Stimulated activated CD4-positive, alpha-beta T cell treated with anti-CD3 and anti-CD28 coated beads, Interleukin-15, amount 100 ng/mL, for 48 hours (primary cell): ENCODE measurements at regions not wholly inside any gene's neighbourhood (a gene's known extent, or its start where the extent isn't known, plus 50 kb on each side); places are given as distances from the start of the nearest gene placed in this dataset.

Experiments
- DNase-seq, 2 donors: peaks; one replicate each; pipeline ENCODE4 v3.0.0-alpha.2; 2020; ENCODE audit warnings: low read depth in 2 of 2

DNA sequence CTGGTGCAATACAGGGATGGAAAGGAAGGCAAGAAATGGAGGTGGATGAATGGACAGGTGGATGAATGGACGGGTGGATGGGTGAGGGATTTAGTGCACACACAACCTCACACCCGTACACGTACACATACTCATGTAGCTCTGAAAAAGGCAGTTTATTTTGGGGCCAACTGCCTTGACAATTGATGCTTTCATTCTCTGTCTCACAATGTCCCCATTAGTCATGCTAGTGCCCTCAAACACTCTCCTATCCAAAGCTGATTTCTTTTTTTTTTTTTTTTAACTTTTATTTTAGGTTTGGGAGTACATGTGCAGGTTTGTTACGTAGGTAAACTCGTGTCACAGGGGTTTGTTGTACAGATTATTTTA, 495.0 kb downstream of the DMAC1 start:
- DNase-seq = no peak

DNA sequence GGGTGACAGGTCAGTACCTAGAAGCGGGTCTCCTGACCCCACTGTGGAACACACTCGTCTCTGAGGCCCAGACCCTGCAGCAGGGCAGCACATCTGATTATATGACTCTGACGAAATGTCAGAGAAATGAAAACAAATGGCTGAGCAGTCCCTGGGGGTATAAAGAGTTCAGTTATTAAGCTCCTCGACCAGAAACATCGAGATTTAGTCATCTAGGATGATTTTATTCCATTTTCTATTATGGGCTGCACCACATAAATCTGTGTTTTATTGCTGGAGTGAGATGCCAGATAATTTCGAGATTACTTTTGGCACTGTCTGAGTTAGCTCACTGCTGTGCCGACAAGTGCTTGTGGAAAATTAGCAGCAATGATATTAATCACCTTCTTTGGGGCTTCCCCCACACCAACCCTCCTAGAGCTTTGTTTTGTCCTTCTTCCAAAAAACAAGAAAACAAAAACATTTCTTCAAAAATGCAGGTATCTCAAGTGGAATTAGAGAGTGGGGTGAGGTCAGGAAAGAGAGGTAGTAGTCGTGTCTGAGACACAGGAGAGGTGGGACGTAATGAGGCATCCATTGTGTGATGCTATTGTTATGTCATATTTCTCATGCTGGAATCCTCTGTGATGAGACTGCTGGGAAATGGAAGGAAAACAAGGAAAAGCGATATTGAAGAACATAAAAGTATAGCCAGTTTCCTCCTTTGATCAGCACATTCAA, 495.5 kb downstream of the DMAC1 start:
- DNase-seq = no peak

DNA sequence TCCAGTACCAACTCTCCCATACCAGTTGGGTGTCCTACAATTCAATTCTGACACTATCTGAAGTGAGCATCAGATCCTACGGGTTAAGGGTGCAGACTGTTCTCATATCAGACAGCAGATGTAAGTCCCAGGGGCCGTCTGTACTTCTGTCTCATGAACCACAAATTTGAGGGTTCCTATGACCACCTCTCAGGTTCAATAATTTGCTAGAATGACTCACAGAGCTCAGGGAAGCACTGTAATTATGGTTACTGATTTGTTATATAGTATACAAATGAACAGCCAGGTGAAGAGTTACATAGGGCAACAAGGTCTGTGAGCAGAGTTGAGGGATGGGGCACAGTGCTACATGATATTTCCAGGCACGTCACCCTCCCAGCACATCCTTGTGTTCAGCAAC, 499.1 kb downstream of the DMAC1 start:
- no peak for DNase-seq

DNA sequence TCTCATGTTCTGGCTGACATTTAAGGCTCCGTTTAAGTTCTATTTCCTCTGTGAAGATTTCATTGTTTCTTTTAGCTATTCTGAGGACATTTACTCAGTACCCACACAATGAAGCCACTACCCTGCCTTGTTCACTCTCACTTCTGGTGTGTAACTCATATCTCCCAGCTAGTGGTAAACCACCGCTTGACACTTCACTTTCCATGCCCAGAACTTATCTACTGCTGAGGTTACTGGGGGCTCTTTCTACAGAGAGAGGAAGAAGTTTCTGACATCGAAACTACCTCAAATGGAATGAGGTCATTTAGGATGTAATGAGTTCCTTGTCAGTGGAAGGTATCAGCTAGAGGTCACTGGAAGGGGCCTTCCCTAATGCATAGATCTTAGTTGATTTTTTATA, 501.5 kb downstream of the DMAC1 start:
- peak; percentile 27 to 36 for DNase-seq

GRCh38 chr9:7297521-7297920, 502.1 kb downstream of the DMAC1 start:
- DNase-seq = no peak

GRCh38 chr9:7293091-7293490, 506.5 kb downstream of the DMAC1 start:
- no peak for DNase-seq

- DNase-seq = no peak
Measured at GRCh38 chr9:7289773-7290172, 509.8 kb downstream of the DMAC1 start.

DNA sequence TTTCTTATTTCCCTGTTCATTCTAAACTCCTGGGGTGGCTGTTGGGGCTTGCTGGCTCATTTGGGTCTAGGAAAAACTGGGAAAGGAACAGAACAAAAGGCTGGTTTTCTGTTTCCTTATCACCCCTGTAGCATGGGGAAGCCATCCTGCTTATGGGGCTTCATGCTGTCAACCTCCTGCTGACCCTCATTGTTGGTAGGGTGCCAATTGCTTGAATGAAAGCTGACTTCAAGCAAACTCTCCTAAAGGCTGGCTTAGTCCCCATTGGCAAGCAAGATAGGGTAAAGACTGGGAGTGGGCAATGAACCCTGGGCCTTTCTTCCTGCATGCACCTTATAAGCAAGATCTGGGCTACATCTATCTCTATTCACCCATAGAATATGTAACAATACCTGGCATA, 511.6 kb downstream of the DMAC1 start:
- no peak for DNase-seq

GRCh38 chr9:7287065-7287464, 512.5 kb downstream of the DMAC1 start:
- no peak for DNase-seq

DNA sequence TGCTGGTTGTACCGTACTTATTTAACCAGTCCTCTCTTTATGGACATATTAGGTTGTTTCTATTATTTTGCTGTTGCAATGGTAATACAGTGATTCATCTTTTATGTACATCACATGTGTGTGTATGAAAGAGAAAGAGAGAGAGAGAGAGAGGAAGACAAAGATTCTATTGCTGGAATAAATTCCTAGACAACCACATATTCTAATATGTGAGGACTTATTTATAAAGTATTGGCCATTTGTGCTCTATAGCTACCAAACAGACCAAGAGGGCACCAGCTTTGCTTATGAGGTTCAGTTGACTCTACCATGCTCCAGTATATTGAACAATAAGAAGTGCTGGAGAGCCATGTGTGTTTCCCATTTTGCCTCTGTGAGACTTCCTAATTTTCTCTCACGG, 513.5 kb downstream of the DMAC1 start:
- DNase-seq = no peak

GRCh38 chr9:7285199-7285598, 514.4 kb downstream of the DMAC1 start:
- DNase-seq = no peak

GRCh38 chr9:7284517-7284916, 515.1 kb downstream of the DMAC1 start:
- DNase-seq = no peak

DNA sequence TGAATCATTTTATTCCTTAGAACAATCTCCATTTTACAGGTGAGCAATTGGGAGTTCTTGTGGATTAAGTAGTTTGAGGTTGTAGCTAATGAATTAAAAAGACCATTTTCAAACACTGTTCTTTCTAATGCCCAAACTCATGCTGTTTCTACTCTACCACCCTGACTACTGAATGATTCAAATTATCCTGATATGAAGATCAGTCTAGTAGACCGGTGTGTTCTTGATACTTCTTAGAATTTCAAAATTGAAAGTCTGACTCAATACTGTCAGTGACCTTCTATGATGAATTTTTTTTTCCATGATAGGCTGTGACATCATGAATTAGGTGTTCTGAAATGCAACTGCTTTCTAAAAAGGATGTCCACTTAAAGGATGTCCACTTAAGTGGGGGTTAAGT, 515.5 kb downstream of the DMAC1 start:
- DNase-seq = no peak

GRCh38 chr9:7273575-7273974, 515.8 kb downstream of the KDM4C start:
- DNase-seq = no peak

GRCh38 chr9:7266911-7267595, 509.3 kb downstream of the KDM4C start:
- no peak for DNase-seq

GRCh38 chr9:7265181-7265580, 507.4 kb downstream of the KDM4C start:
- DNase-seq = no peak

GRCh38 chr9:7259544-7260241, 501.9 kb downstream of the KDM4C start:
- no peak for DNase-seq

DNA sequence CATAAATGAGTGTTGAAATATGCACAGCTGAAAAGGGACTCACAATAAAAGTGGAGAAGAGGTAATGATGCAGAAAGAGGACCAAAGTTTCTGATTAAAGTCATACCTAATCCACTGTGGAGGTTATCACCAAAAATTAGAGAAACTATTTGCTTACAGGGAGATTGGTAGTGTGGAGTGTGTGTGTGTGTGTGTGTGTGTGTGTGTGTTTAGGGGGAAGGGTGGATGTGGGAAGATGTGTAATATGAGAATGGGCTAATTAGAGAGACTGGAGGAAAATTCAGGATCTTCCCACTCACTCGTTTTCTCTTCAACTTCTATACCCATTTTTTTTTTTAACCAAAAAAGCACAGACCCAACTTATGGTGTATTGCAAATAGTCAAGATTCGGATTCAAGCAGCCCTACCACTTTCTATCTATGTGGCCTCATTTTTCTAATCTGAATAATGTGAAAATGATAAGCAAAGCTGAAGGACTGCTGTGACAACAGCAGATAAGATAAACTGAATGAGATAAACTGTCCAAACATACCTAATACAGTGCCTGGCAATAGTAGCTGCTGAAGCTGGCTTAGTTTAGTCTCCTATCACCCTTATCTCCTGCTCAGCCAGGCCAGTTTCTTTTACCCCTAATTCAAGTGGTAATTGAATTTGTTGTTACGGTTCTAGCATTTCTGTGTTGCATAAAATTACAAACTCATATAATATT, 501.1 kb downstream of the KDM4C start:
- no peak for DNase-seq

DNA sequence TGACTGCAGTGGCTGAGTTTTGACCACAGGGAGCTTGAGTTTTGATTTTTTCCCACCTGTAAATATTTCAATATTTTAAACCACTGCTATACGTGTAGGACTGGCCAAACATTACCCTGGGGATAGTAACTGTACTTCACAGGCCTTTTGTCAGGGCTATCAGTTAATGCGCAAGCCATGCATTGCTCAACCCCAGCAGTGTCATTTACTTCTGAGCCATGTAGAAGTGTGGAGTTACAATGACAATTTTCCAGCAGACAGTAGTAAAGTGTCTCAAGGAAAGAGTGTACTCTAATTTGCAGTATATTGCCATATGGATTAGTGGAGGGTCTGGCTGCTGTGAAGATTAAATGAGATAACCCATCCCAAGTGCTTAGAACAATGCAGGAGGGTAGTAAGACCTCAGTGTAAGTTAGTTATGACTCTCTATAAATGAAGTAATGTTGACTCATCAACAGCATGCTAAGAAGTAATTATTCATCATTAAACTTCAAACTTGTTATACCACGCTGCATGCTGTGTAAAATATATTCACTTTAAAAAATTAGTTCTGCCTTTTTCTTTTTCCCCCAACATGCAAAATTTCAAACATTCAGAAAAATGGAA, 489.2 kb downstream of the KDM4C start:
- DNase-seq = no peak

DNA sequence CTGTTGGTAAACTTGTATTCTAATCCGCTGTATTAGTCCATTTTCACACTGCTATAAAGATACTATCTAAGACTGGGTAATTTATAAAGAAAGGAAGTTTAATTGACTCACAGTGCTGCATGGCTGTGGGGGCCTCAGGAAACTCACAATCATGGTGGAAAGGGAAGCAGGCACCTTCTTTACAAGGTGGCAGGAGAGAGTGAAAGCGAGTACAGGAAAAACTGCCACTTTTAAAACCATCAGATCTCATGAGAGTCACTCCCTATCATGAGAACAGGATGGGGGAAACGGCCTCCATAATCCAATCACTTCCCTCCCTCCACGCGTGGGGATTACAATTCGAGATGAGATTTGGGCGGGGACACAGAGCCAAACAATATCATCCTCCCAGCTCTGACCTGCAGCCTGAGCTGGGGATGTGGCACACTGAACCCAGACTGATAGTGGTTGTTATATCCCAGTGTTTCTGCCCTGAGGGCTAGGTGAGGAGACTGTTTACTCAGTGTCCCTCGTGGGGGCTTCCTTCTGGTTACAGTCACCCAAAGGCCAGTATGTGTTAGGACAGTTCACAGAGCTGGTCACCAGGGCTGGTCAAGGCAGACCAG, 488.3 kb downstream of the KDM4C start:
- no peak for DNase-seq

DNA sequence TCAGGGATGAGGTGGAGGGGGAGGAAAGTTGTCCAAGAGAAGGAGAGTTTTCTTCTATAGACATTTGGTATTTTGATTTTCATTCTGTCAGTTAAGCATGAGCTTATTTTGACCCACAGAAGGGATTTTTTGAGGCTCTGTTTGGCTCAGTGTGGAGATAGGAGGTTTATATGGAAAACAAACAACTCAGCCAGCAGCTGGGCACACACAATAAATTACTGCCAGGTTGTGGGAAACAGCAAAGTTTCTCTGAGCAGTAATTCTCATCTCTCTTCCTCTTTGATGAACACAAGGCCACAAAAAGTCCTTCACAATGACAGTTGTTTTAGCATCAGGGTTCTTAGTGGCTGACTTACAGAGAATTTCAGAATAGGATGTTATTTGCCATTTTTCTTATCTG, 486.1 kb downstream of the KDM4C start:
- DNase-seq = no peak

- DNase-seq = no peak
Measured at GRCh38 chr9:7242126-7242525, 484.4 kb downstream of the KDM4C start.
